AG04449 (cell line): ENCODE measurements at regions not wholly inside any gene's neighbourhood (a gene's known extent, or its start where the extent isn't known, plus 50 kb on each side); places are given as distances from the start of the nearest gene placed in this dataset.

Experiments
- CTCF ChIA-PET: fragments of 350-600 bp; formaldehyde crosslinking; extraction: SDS; loops from one replicate; lab custom pipeline; 2021; ENCODE audit warnings: antibody characterized with exemption; lab: Yijun Ruan, JAX
- POLR2A ChIA-PET: fragments of 400-600, 350-600 bp; formaldehyde crosslinking; extraction: SDS; loops from one replicate; lab custom pipeline; 2020; ENCODE audit warnings: antibody characterized with exemption, inconsistent platforms; lab: Yijun Ruan, JAX
- DNase-seq: peaks from one replicate; pipeline ENCODE4 v3.0.0-alpha.2; 2010; ENCODE audit warnings: low read depth, low spot score
- H3K4me3 ChIP-seq: 2 replicates; pipeline ENCODE4 v1.5.1; 2011; ENCODE audit warnings: low read depth, mild to moderate bottlenecking, control low read depth, low read length
- CTCF ChIP-seq: IDR thresholded peaks from one replicate; pipeline ENCODE4 v1.5.1; 2011; ENCODE audit warnings: mild to moderate bottlenecking, moderate library complexity, low read length, control low read depth, inconsistent platforms; ENCODE audit not compliant: insufficient read depth; ENCODE audit errors: missing control alignments

- ChIA-PET CTCF (no interaction called here), POLR2A (no interaction called here)
- no peak for TF ChIP-seq CTCF
- no peak overlapping the region for H3K4me3 ChIP-seq
- no peak for DNase-seq
Observed at GRCh38 chr5:171531638-171532037, 112.2 kb downstream of the FGF18 start.

GRCh38 chr5:171533153-171533552 lies 113.7 kb downstream of the FGF18 start:
- no peak overlapping the region for H3K4me3 ChIP-seq
- TF ChIP-seq CTCF = no peak
- ChIA-PET POLR2A (no interaction called here), CTCF (no interaction called here)
- DNase-seq = no peak

- ChIA-PET CTCF (no interaction called here), POLR2A (no interaction called here)
- no peak for TF ChIP-seq CTCF
- no peak for DNase-seq
- H3K4me3 ChIP-seq = no peak overlapping the region
Observed at GRCh38 chr5:171534043-171534895, 114.8 kb downstream of the FGF18 start.

GRCh38 chr5:171535162-171535561 lies 115.7 kb downstream of the FGF18 start:
- POLR2A ChIA-PET = no interaction called here
- H3K4me3 ChIP-seq = no peak overlapping the region
- CTCF ChIA-PET = no interaction called here
- DNase-seq = no peak
- no peak for TF ChIP-seq CTCF

GRCh38 chr5:171537070-171537849 lies 117.8 kb downstream of the FGF18 start:
- no peak for DNase-seq
- POLR2A ChIA-PET = no interaction called here
- no peak for TF ChIP-seq CTCF
- H3K4me3 ChIP-seq = no peak overlapping the region
- CTCF ChIA-PET = no interaction called here

GRCh38 chr5:171537923-171538537 lies 118.6 kb downstream of the FGF18 start:
- TF ChIP-seq CTCF = no peak
- DNase-seq = no peak
- ChIA-PET POLR2A (no interaction called here), CTCF (no interaction called here)
- H3K4me3 ChIP-seq = no peak overlapping the region
